EH (cell line): ENCODE measurements at regions not wholly inside any gene's neighbourhood (a gene's known extent, or its start where the extent isn't known, plus 50 kb on each side); places are given as distances from the start of the nearest gene placed in this dataset.
"Not testable (repeated sequence)": the region's sequence is repeated elsewhere in the genome, so short reads cannot be mapped to it uniquely, and the experiment has no call there.

Experiments
- DNase-seq: peaks from one replicate; pipeline ENCODE4 v3.0.0-alpha.2; 2015; ENCODE audit warnings: low read depth

DNA sequence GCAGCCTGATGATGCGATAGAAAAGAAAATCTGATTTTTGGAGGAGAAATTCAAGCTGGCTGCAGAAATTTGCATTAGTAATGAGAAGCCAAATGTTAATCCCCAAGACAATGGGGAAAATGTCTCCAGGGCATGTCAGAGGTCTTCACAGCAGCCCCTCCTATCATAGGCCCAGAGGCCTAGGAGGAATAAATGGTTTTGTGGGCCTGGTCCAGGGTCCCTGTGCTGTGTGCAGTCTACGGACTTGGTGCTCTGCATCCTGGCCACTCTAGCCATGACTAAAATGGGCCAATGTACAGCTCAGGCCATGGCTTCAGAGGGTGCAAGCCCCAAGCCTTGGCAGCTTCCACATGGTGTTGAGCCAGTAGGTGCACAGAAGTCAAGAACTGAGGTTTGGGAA, 303.8 kb upstream of the SEMA3C start:
- DNase-seq: not testable (repeated sequence)

DNA sequence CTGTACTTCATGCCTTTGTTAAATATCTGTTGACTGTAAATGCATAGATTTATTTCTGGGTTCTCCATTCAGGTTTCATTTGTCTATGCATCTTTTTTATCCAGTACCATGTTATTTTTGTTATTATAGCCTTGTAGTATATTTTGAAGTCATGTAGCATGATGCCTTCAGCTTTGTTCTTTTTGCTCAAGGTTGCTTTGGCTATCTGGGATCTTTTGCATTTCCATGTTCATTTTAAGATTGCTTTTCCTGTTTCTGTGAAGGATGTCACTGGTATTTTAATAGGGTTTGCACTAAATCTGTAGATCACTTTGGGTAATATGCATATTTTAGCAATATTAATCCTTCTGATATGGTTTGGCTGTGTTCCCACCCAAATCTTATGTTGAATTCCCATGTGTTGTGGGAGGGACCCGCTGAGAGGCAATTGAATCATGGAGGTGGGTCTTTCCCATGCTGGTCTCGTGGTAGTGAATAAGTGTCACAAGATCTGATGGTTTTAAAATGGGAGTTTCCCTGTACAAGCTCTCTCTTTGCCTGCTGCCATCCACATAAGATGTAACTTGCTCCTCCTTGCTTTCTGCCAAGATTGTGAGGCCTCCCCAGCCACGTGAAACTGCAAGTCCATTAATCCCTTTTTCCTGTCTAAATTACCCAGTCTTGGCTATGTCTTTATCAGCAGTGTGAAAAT, 302.8 kb upstream of the SEMA3C start:
- no peak for DNase-seq

DNA sequence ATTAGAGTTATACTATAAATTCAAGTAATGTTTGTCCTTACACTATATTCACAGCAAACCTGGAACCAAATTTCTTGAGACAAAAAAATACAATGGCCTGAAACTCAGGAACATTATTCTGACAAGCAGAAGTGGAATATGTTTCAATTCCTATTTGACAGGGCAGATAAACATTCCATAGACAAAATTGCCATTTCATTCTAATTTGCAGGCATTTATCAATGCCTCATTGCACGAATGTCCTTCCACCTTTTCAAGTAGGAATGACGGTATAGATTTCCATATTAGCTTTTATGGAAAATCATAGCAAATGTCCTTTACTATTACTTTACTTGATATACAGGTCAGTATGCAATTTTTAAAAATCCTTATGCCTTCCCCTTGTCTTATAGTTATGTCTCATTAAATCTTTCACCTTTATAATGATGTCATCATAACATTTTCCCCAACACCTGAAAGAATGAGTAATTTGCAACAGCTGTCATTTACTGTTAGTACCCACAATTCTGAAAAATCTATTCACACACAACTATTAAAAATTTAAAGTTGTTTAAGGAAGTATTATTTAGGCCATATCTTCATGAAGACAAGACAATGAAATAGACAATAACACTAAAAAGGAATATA, 299.7 kb upstream of the SEMA3C start:
- no peak for DNase-seq

DNA sequence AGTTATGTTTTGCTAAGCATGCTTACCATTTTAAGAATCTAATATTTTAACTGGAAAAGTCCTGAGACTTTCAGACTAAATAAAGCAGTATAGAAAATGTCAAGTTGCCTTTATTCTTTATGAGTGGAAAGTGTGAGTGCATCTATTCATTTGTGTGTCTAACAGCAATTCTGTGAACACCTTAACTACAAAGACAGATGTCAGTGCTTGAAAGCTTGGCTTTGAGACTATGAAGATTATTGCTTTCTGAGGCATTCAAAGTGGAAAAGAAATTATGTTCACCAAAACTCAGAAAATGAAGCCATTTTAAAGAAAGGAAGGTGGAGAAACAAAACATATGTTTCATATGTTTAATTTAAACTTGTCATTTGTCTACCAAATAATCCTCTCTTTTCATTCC, 294.5 kb upstream of the SEMA3C start:
- no peak for DNase-seq

DNA sequence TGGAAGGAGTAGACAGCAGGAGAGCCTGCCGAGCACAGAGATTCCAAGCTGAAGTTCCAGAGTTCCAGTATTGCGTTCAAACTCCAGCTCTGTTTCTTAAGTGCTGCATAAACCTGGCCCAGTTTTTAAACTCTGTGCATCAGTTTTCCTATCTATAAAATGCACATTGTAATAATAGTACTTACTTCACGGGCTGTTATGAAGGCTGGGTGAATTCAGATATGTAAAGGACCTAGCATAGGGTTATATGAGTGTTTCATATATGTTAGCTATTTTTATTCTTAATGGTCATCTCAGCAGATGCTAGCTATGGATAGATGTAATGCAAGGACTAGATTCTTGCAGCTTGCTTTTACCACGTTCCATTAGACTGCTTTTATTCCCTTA, 293.1 kb upstream of the SEMA3C start:
- DNase-seq: no peak

DNA sequence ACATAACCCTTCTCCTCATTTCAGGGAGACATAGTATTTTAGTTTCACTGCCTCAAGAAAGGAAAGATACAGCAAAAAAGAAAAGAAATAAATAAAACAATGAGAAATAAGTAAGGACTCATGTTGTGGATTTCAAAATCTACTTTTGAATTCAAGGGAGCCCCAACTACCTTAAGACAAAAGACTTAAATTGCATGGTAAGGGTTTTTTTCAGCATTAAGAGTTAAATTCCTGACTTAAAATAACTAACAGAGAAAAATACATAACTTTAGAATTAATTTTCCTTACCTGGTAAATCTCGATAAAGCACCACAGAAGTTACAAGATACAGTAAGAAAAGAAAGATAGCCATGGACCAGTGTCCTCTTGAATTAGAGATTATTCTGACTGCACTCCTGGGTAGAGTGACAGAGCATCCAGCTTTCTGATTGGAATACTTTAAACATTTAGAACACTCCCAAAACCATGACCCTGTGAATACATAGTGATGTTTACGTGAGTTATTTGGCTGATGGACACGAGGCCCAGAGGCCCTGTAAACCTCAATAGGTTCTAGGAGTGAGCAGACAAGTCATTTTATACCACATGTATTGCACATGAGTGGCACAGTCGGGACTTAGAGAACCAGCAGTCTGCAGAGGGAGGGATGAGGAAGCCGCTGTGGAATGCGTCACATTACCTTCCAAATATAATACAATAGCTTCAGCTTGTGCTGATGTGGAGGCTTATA, 292.5 kb upstream of the SEMA3C start:
- peak; percentile 72 for DNase-seq

DNA sequence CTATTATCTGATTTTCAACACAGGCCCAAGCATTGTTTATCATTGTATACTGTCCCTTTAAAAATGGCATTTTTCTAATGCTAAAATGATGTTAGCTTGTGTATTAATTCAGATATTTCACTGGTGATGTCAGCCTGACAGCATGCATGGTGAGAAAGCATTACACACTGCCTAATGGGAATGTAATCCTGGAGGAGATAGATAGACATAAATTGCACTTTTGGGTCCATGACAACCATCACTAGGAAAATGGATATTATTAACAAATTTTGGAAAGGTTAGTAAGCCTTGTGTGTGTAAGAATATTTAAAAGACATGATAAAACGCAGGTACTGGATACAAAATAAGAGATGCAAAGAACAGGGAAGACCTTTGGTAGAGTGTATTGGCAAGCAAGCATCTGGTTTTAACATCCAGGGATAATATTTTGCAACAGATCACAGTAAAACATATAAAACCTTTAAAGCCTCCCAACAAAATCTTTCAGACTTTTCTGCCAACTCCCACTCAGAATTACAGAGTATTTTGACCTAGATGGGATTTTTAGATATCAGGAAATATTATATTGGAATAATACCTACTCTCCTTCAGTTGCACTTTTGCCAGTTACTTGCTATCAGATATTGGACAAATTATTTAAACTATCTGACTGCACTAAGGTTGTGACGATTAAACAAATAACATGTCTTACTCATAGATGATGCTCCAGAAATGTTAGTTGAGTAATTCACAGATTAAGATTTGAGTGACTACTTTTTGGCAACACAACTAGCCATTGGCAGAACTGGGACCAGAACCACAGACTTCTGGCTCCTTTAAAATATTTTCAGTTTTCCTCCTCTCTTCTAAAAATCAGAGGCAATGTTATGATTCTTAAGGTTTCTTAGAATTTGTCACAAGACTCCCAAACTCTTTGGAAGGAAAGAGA, 291.6 kb upstream of the SEMA3C start:
- DNase-seq: peak; percentile 65

DNA sequence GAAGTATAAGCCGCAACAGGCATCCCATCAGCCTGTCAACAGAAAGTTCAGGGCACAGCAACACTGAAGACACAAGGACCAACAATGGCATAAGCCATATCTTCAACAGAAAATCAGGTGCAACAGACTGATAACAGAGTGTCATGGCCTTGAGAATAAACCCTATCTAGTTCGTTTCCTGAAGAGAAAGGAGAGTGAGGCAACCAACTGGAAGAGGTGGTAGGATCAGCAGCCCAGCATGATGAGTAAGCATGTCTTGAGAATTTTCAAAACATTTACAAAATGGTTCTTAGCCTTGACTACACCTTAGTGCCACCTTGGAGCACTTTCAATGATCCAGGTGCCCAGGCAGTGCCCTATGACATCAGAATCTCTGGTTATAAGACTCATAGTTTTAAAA, 290.2 kb upstream of the SEMA3C start:
- DNase-seq: no peak

DNA sequence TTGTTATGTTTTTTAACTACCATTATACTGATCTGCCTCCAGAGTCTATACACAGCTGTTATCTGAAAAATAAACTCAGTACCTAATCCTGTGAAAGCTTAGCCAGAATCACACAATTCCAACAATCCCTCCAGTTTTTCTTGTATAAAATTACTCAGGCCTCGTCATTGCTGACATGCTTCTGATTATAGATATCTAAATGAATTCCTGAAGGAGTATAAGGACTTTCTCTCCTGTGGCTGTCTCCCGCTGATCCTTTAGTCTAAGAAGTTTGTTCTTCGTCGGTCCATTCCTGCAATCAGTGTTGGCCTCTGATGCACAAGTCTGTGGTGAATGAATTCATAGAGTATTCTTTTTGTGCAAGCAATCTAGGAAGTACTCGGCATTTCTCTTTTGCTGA, 288.9 kb upstream of the SEMA3C start:
- DNase-seq: no peak

DNA sequence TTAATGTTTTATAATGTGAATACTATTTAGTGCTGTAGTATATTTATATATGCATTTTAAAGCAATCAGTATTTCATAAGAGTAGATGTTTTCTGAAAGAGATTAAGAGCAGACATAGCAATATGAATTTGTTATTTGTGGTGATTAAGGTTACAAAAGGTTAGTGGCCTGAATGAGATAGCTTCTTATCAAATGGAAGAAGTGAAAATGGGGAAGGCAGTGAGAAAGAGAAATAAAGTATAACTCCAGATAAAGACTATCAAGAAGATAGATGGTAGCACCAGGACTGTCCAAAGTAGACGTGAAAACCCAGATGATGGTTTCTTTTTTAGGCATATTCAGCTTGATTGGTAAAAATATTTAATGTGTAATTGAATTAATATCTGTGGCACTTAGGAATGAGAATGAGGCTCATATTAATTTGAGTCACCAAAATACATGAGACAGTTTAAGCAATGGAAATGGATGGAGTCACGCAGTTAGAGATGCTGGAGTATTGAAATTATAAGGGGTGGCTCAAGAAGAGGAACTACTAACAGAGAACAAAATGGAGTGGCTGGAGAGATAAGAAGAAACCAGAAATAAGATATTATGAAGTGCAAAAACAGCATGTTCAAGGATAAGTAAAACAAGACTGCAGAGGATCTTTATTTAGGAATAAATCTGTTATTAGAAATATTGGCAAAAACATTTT, 288.0 kb upstream of the SEMA3C start:
- no peak for DNase-seq

DNA sequence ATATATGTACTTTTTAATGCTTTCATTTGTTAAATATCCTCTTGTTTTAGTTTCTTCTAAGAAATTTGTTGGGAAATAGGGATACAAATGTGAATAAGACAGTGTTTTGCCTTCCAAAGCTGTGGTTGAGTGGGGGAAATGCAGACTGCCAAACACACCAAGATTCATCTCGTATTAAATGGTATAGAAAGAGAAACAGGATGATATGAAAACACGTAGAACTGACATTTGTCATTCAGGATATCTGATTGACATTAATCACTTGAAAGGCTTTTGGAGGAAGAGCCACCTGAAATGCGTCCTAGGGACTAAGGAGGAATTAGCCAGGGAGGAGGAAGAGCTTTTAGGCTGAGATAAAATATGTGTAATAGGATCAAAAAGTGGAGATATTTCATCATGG, 287.4 kb upstream of the SEMA3C start:
- no peak for DNase-seq

DNA sequence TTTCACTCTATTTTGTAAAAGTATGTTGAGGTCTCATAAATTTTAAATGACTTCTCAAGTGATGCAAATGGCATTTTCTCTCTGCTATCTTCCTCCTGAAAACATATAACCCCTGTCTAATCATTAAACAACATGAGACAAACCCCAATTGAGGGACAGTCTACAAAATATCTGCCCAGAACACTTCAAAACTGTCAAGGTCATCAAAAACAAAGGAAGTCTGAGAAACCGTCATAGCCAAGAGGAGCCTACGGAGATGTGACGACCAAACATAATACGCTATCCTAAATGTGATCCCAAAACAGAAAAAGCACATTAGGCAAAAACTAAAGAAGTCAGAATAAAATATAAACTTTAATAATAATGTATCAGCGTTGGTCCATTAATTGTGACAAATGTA, 282.3 kb upstream of the SEMA3C start:
- no peak for DNase-seq

DNA sequence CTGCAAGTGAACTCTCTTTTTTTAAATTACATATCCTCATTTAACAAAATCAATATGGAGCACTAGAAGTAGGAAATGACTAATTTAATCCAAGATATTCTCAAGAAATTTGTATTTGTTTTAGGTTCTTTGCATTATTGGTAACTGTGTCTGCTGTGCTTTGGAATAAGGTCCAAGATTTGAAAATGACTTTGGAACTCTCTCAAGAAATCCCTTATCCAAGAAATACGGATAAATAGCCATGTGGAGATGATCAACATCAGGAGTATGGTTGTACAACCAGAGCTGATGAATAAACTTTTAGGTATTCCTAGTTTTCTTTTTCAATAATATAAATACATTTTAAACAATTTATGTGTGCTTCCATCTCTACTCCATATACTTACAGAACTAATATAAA, 279.9 kb upstream of the SEMA3C start:
- no peak for DNase-seq

DNA sequence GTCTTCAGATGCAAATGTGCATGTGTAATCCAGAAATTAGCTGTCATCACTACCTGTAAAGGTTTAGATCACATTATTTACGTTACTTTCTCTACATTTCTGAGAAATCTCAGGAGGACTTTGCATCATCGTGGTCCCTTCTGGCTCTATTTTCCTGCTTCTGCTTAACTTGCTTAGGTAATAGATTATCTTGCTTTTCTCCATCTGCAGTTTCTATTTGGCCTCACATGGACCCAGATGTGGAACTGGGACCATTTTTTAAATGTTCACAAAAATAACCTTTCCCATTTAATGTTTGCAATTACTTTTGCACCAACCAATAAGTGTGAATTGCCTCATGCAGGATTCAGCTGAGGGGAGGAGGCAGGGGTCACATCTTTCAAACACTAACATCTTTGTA, 278.4 kb upstream of the SEMA3C start:
- DNase-seq: no peak

DNA sequence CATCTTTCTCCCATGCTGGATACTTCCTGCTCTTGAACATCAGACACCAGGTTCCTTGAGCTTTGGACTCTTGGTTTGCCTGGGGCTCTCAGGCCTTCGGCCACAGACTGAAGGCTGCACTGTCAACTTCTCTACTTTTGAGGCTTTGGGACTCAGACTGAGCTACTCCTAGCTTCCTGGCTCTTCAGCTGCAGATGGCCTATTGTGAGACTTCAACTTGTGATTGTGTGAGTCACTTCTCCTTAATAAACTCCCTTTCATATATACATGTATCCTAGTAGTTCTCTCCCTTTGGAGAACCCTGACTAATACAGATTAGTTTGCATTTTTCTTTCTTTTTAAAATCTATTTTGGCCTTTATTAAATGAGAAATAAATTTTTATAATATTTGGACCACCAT, 276.2 kb upstream of the SEMA3C start:
- DNase-seq: peak; percentile 15

DNA sequence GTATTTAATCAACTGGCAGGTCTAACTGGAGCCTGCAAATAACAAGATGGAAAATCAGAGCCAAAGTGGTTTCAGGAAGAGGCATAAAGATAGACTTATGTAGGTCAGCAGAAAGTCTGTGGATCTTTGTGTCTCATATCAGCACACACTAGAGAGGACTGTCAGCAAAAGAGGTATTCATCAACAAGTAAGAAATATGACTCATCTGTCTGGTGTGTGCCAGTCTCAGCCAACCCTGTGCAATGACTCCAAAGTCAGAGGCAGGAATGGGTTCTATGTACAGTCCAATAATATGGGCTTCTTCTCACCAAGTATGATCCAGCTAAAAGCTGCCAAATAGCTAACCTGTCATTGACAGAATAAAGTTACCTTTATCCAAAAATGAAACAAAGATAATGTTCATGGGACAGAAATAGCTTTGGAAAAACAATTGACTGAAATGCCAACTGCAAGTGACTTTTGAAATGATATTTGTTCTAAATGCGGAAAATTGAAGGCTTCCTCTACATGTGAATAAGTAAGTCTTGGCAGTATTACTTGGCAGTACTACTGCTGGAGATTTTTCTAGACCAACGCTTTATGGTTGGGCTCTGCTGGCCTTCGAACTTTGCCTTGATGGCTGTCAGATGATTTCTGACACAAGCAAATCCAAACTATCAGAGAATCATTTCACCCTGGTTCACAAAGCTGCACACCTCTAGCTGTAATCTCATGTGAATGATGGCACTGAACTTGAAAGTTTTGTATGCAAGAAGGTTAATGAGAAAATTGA, 272.3 kb upstream of the SEMA3C start:
- peak; percentile 63 for DNase-seq

DNA sequence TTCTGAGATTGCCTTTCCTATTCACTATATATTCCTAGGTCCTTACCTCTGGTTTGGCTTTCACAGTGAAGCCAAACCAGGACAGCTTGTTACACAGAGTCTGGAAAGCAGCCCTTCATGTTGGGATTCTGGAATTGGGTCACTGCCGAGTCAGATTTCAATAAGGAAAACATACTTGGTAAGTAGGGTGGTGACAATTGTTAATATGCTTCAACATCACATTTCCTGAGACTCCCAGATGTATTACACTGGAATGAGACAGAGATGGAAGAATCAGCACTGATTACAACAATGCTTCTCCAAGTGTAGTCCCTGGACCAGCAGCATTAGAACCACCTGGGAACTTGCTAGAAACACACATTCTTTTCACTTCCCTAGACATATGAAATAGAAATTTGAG, 268.9 kb upstream of the SEMA3C start:
- DNase-seq: no peak

DNA sequence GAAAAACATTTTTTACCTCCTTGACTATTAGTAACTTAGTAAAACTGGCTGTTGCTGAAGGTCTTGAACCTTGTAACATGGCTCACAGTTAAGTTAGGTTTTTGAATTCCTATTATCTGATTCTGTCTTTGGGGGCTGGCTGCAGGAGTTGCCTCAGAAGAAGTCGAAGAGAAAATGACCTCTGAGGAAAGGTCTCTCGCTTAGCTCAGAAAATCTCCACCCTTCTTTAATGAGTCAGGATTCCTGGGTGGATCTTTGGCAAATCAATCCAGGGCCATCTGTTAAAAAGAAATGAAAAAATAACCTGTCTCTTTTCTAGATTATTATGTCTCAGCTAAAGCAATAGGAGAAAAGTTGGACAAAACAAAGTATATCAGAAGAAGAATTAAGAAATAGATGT, 267.8 kb upstream of the SEMA3C start:
- DNase-seq: no peak

DNA sequence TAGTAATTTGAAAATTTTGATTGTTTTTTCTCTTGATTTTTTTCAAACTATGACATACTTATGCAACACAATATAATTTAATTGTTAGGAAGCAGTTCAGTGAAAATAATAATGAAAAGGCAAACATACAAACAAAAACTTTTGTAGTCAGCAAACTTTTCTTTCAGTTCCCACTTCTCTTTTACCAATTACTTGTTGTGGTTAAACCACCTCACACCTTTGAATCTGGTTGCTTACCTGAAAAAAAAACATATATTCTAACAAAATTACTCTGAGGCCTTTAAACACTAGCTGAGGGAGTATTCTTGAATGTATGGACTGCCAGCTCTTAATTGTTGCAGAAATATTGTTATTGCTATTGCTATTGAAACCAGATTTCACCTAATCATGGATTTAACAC, 266.2 kb upstream of the SEMA3C start:
- no peak for DNase-seq

DNA sequence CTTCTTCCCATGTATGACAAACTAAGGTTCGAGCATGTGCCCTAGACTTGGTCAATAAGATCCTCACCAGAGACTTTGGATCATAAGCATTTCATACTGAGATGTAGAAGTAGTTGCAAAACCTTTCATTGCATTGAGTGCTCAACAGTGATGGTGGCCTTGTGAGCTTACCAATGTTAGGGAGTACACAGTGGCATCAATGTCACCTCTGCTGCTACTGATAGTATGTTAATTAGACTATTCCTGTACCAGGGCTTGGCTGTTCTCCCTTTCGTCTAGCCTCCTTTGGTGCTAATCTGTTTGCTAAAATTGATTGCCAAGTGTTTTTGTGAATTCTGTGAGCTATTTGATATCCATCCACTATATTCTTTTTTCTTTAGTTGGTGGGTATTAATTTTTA, 264.5 kb upstream of the SEMA3C start:
- DNase-seq: no peak

DNA sequence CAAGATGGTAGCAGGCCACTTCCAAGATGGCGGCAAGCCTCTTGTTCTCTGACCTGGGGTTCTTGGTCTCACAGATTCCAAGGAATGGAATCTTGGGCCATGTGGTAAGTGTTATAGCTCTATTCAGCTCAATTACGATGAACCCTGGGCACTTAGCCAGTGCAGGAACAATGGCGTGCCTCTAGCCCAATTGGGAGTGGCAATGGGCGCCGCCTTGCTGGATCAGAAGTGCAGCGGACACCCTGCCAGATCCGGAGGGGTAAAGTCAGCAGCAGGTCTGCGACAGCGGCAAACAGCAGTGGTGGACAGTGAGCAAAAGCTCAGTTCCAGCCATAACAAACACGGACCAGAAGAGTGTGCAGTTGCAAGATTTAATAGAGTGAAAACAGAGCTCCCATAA, 263.2 kb upstream of the SEMA3C start:
- not testable (repeated sequence) for DNase-seq
